ENCODE measurements at regions not wholly inside any gene's neighbourhood (a gene's known extent, or its start where the extent isn't known, plus 50 kb on each side); places are given as distances from the start of the nearest gene placed in this dataset.

- TF ChIP-seq JUN (IDR thresholded peaks at IDR 0.05) (no peak), MAFK (IDR thresholded peaks at IDR 0.05; ENCODE audit: partially characterized antibody) (no peak), ESRRA (IDR thresholded peaks at IDR 0.05; ENCODE audit: borderline replicate concordance, low read length) (no peak), POLR2A (IDR thresholded peaks at IDR 0.05; ENCODE audit: low read length) (no peak), MYC (IDR thresholded peaks at IDR 0.05; ENCODE audit: borderline replicate concordance, low read length) (no peak), MAX (IDR thresholded peaks at IDR 0.05) (no peak), SMC3 (IDR thresholded peaks at IDR 0.05) (no peak), MAZ (IDR thresholded peaks at IDR 0.05; ENCODE audit: borderline replicate concordance, low read depth, low read length) (no peak)
- TF ChIP-seq, protein P1, sequence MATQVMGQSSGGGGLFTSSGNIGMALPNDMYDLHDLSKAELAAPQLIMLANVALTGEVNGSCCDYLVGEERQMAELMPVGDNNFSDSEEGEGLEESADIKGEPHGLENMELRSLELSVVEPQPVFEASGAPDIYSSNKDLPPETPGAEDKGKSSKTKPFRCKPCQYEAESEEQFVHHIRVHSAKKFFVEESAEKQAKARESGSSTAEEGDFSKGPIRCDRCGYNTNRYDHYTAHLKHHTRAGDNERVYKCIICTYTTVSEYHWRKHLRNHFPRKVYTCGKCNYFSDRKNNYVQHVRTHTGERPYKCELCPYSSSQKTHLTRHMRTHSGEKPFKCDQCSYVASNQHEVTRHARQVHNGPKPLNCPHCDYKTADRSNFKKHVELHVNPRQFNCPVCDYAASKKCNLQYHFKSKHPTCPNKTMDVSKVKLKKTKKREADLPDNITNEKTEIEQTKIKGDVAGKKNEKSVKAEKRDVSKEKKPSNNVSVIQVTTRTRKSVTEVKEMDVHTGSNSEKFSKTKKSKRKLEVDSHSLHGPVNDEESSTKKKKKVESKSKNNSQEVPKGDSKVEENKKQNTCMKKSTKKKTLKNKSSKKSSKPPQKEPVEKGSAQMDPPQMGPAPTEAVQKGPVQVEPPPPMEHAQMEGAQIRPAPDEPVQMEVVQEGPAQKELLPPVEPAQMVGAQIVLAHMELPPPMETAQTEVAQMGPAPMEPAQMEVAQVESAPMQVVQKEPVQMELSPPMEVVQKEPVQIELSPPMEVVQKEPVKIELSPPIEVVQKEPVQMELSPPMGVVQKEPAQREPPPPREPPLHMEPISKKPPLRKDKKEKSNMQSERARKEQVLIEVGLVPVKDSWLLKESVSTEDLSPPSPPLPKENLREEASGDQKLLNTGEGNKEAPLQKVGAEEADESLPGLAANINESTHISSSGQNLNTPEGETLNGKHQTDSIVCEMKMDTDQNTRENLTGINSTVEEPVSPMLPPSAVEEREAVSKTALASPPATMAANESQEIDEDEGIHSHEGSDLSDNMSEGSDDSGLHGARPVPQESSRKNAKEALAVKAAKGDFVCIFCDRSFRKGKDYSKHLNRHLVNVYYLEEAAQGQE (IDR thresholded peaks at IDR 0.05) = no peak
- TF ChIP-seq, protein P2, sequence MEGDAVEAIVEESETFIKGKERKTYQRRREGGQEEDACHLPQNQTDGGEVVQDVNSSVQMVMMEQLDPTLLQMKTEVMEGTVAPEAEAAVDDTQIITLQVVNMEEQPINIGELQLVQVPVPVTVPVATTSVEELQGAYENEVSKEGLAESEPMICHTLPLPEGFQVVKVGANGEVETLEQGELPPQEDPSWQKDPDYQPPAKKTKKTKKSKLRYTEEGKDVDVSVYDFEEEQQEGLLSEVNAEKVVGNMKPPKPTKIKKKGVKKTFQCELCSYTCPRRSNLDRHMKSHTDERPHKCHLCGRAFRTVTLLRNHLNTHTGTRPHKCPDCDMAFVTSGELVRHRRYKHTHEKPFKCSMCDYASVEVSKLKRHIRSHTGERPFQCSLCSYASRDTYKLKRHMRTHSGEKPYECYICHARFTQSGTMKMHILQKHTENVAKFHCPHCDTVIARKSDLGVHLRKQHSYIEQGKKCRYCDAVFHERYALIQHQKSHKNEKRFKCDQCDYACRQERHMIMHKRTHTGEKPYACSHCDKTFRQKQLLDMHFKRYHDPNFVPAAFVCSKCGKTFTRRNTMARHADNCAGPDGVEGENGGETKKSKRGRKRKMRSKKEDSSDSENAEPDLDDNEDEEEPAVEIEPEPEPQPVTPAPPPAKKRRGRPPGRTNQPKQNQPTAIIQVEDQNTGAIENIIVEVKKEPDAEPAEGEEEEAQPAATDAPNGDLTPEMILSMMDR (IDR thresholded peaks at IDR 0.05) = no peak
Observed at GRCh38 chrX:66498672-66499296, 140.1 kb downstream of the EDA2R start.

All from A549 (cell line).